ENCODE measurements at regions not wholly inside any gene's neighbourhood (a gene's known extent, or its start where the extent isn't known, plus 50 kb on each side); places are given as distances from the start of the nearest gene placed in this dataset.

GRCh38 chr2:239519089-239519920 lies 118.5 kb upstream of the HDAC4 start:
- no peak for TF ChIP-seq CTCF (IDR thresholded peaks at IDR 0.05; ENCODE audit: unreplicated experiment in 3 of 3)
- Mint-ChIP-seq H3K36me3 (ENCODE audit: low read depth) (no peaks in the 10 kb centered on the region), H3K4me1 (peaks cover 18% of the 10 kb centered on the region), H3K9me3 (no peaks in the 10 kb centered on the region), H3K27me3 (ENCODE audit: low read depth) (peaks cover 8% of the 10 kb centered on the region), H3K27ac (peak overlapping the region; percentile 6 to 38 (median 30)), H3K4me3 (no peak overlapping the region)

GRCh38 chr2:239518286-239519088 lies 117.7 kb upstream of the HDAC4 start:
- H3K36me3 Mint-ChIP-seq (ENCODE audit: low read depth) = no peaks in the 10 kb centered on the region
- H3K4me3 Mint-ChIP-seq = no peak overlapping the region
- H3K4me1 Mint-ChIP-seq = peaks cover 16% of the 10 kb centered on the region
- peak overlapping the region in 2 of 3 experiments; percentile 30 to 38 for H3K27ac Mint-ChIP-seq
- no peak for TF ChIP-seq CTCF (IDR thresholded peaks at IDR 0.05; ENCODE audit: unreplicated experiment in 3 of 3)
- H3K27me3 Mint-ChIP-seq (ENCODE audit: low read depth) = peaks cover 12% of the 10 kb centered on the region
- no peaks in the 10 kb centered on the region for H3K9me3 Mint-ChIP-seq

- Mint-ChIP-seq H3K27ac (no peak overlapping the region), H3K4me3 (no peak overlapping the region), H3K4me1 (peaks cover 20% of the 10 kb centered on the region), H3K36me3 (ENCODE audit: low read depth) (no peaks in the 10 kb centered on the region), H3K27me3 (ENCODE audit: low read depth) (peaks cover 17% of the 10 kb centered on the region), H3K9me3 (no peaks in the 10 kb centered on the region)
- no peak for TF ChIP-seq CTCF (IDR thresholded peaks at IDR 0.05; ENCODE audit: unreplicated experiment in 3 of 3)
Observed at GRCh38 chr2:239517686-239518085, 116.9 kb upstream of the HDAC4 start.

GRCh38 chr2:239516954-239517305 lies 116.1 kb upstream of the HDAC4 start:
- Mint-ChIP-seq H3K4me1 (peaks cover 20% of the 10 kb centered on the region), H3K36me3 (ENCODE audit: low read depth) (no peaks in the 10 kb centered on the region), H3K9me3 (no peaks in the 10 kb centered on the region), H3K27ac (no peak overlapping the region), H3K27me3 (ENCODE audit: low read depth) (peaks cover 17% of the 10 kb centered on the region), H3K4me3 (no peak overlapping the region)
- TF ChIP-seq CTCF (IDR thresholded peaks at IDR 0.05; ENCODE audit: unreplicated experiment in 3 of 3) = no peak

- Mint-ChIP-seq H3K36me3 (ENCODE audit: low read depth) (no peaks in the 10 kb centered on the region), H3K27ac (no peak overlapping the region), H3K4me3 (no peak overlapping the region), H3K9me3 (no peaks in the 10 kb centered on the region), H3K4me1 (peaks cover 20% of the 10 kb centered on the region), H3K27me3 (ENCODE audit: low read depth) (peaks cover 17% of the 10 kb centered on the region)
- no peak for TF ChIP-seq CTCF (IDR thresholded peaks at IDR 0.05; ENCODE audit: unreplicated experiment in 3 of 3)
Observed at GRCh38 chr2:239516286-239516953, 115.6 kb upstream of the HDAC4 start.

Measured in nephron (organoid).